Urinary bladder (tissue), 3 donors: ENCODE measurements at regions not wholly inside any gene's neighbourhood (a gene's known extent, or its start where the extent isn't known, plus 50 kb on each side); places are given as distances from the start of the nearest gene placed in this dataset.

Source experiments
- DNase-seq: peaks from one replicate; pipeline ENCODE4 v3.0.0-alpha.2; 2015; ENCODE audit errors: extremely low spot score
- H3K27ac ChIP-seq: one replicate; pipeline ENCODE4 v1.5.1; 2013; ENCODE audit warnings: low read depth, mild to moderate bottlenecking, moderate library complexity
- H3K36me3 ChIP-seq: one replicate; pipeline ENCODE4 v1.6.1; 2013; ENCODE audit warnings: mild to moderate bottlenecking, moderate library complexity; ENCODE audit not compliant: insufficient read depth
- H3K4me1 ChIP-seq: one replicate; pipeline ENCODE4 v1.6.1; 2013; ENCODE audit warnings: mild to moderate bottlenecking, moderate library complexity; ENCODE audit not compliant: insufficient read depth
- H3K4me3 ChIP-seq: one replicate; pipeline ENCODE4 v1.5.1; 2013; ENCODE audit warnings: low read depth, low read length
- WGBS: extraction: QIAGEN DNeasy Blood & Tissue Kit; methylation state at CpG from one replicate; pipeline ENCODE4 v1.1.7; 2013; 5-methylcytosine and 5-hydroxymethylcytosine counted together
- donor health status: healthy with polysubstance abuse.
- donor health status: healthy.

DNA sequence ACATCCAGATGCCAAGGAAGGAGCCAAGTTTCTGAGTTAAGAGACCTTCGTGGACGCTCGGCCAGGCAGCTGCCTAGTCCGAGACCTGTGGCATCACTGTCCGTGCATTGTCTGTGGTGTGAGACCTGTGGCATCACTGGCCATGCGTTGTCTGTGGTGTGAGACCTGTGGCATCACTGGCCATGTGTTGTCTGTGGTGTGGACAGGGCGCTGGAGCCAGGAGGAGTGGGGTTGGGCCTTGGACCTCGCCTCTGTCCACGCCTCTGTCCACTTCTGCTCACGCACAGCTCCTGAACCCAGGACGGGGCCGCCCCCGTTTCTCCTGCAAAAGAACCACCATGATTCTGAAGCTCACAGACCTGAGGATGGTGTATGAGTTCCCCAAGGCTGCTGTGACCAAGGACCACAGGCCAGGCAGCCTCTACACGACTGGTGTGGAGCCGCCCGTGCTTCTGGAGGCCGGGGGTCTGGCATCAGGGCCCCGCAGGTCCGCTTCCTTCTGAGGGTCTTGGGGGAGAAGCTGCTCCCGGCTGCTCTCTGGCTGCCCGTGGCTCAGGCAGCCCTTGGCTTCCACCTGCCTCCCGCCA lies 1218.3 kb downstream of the BRD1 start:
- no peaks in the 10 kb centered on the region for H3K4me1 ChIP-seq
- H3K36me3 ChIP-seq: no peaks in the 10 kb centered on the region
- H3K4me3 ChIP-seq: no peak overlapping the region
- DNase-seq: no peak
- 95% methylated on average over 22 of the region's 22 CpGs for WGBS
- H3K27ac ChIP-seq: no peak overlapping the region

DNA sequence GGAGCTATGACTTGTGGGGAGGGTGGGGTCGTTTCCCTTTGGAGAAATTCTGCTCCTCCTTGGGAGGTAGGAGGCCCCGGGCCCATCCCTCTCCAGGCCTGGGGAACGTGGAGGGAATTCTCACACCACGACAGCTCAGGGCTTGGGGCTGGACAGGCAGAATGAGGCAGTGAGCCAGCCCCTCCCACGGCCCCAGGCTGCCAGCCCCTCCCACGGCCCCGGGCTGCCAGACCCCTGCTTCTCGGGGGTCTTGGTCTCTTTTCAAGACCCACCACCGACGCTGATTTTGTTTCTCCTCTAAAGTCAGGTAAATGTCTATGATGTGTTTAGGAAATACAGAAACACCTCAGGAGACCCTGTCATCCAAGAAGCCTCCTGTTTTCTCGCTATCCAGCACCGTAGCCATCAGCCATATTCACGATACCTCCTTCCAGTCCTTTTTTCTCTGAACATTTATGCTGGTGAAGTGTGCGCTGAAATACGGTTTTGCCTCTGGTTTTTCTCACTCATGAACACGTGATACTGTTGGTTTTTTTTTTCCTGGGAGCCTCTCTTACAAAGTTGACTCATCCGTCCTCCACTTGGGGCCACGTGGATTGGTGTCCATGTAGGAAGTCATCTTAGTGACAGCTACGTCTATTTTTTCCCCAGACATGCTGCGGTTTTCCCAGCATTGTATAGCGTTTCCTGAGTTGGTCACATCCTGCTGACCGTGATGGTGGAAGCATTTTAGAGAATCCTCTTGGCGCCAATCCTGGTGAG lies 1219.6 kb downstream of the BRD1 start:
- no peak for DNase-seq
- WGBS: 69% methylated on average over 23 of the region's 23 CpGs
- no peaks in the 10 kb centered on the region for H3K36me3 ChIP-seq
- no peak overlapping the region for H3K27ac ChIP-seq
- H3K4me1 ChIP-seq: no peaks in the 10 kb centered on the region
- no peak overlapping the region for H3K4me3 ChIP-seq

DNA sequence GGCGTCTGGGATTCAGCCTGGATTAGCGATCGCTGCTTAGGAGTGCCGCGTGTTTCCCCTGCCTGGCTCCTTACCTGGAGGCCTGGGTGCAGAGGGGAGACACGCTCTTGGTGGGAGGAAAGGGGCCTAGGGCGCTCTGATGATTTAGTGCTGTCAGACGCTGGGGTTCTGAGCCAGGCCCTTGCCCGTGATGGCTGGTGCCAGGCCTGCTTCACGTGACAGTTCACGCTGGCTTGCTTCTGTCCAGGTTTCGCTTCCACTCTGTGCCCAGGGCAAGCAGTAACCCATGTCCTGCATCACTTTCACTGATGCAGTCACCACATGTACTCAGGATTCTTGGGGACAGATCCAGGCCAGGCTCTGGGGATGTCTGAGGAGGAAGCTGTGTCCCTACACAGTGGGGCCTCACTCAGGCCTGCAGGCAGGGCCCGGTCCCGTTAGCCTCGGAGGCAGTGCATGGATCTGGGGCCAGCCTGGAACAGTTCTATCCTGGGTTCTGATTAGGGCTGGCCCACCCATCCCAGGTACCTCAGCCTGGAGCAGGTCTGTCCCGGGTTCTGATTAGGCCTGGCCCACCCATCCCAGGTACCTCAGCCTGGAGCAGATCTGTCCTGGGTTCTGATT lies 1220.9 kb downstream of the BRD1 start:
- Histone ChIP-seq H3K4me3 (no peak overlapping the region), H3K27ac (no peak overlapping the region), H3K36me3 (no peaks in the 10 kb centered on the region), H3K4me1 (no peaks in the 10 kb centered on the region)
- DNase-seq: no peak
- WGBS: 90% methylated on average over 16 of the region's 16 CpGs

DNA sequence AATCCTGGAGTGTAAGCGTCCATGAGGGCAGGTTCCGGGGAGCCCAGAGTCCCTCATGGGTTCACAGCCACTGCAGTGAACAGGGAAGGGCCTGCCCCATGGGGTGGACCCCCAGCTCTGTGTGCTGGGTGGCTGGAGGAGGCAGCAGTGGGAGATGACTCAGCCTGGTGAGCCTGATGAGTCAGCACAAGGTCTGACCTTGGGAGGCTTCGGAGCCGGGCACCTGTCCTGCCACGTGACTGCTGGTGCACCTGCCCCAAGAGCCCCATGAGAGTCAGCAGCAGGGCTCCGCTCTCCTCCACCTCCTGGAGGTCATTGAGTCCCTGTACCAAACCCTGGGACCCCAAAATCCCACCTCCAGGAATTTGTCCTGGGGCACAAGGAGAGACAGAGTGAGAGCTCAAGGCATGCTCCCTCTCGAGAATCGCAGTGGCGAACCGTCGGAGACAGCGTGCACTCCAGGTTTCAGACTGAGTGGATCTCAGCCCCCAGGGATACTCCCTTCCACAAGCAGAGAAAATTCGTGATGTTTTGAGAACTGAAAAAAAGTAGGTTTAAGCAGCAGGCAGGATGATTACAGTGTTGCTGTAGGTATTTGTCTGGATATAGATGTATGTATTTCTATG lies 1221.7 kb downstream of the BRD1 start:
- H3K36me3 ChIP-seq: no peaks in the 10 kb centered on the region
- DNase-seq: no peak
- H3K4me3 ChIP-seq: no peak overlapping the region
- H3K27ac ChIP-seq: no peak overlapping the region
- WGBS: 85% methylated on average over 13 of the region's 13 CpGs
- H3K4me1 ChIP-seq: no peaks in the 10 kb centered on the region

DNA sequence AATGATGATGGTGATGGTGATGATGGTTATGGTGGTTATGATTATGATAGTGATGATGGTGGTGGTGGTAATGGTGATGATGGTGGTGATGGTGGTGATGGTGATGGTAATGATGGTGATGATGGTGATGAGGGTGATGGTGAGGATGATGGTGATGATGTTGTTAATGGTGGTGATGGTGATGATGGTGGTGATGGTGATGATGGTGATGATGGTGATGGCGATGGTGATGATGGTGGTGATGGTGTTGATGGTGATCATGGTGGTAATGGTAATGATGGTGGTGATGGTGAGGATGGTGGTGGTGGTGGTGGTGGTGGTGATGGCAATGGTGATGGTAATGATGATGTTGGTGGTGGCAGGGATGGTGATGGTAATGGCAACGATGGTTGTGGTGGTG lies 1222.5 kb downstream of the BRD1 start:
- Histone ChIP-seq H3K27ac (no peak overlapping the region), H3K4me1 (no peaks in the 10 kb centered on the region), H3K4me3 (no peak overlapping the region), H3K36me3 (no peaks in the 10 kb centered on the region)
- 94% methylated on average over 2 of the region's 2 CpGs for WGBS
- DNase-seq: no peak

DNA sequence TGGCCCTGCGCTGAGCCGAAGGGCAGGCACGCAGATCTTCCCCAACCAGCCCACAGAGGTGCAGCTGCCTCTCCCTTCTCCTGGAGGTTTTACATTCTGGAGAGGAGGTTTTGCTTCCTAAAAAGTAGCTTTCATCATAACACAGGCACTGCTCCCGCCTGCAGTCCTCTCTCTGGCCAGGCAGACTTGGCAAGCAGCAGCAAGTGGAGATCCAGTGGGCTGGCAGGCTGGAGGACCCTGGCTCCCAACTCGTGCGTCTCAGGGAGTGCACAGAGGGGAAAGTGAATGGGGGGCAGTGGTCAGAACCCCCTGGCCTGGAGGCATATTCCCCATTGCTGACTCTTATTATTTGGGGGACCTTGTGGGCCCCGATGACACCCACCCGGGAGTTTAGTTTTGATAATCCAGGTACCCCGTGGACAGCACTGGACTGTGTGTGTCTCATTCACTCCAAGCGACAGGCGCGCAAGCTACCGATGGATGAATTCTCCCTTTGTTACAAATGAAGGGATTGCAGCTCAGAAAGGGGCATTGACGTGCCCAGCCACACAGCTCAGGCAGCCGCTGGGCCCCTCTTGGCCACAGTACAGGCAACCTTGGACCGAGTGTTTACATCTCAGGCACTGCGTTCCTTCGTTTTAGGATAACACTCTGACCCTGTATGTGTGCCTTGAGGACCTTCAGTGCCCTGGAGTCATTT lies 1223.9 kb downstream of the BRD1 start:
- no peaks in the 10 kb centered on the region for H3K4me1 ChIP-seq
- no peak overlapping the region for H3K4me3 ChIP-seq
- H3K27ac ChIP-seq: no peak overlapping the region
- WGBS: 78% methylated on average over 18 of the region's 18 CpGs
- no peaks in the 10 kb centered on the region for H3K36me3 ChIP-seq
- no peak for DNase-seq

DNA sequence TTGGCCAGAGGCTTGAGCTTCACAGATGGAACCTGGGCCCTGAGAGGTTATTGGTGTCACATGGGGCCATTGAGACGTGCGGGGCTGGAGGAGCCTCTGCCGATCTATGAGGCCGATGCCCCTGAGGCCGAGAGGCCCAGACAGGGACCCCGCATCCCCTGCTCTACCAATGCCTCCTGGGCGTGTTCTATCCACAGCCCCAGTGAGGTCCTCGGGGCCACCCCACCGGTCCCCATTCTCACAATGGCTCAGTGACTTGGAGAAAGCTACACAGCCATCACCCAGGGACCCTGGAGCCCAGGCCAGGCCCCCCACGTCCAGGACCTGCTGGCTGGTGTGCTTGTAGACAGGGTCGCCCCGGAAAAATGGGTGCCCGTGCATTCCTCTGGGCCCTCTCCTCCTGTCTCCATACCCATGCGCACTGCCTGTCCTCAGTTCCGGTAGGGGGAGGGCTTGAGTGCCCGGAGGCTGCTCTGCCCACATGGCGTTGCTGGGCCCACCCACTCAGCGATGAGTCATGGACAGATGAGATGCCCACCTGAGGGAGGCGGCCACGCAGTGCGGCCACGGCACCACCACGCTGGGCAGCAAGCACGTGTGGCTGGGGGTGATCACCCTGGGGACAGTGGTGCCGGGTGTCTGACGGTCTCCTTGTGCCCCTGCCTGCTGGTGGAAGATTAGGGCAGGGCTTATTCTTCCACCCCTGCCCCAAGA lies 1224.7 kb downstream of the BRD1 start:
- H3K36me3 ChIP-seq: no peaks in the 10 kb centered on the region
- no peak overlapping the region for H3K4me3 ChIP-seq
- no peaks in the 10 kb centered on the region for H3K4me1 ChIP-seq
- 93% methylated on average over 26 of the region's 26 CpGs for whole genome bisulfite sequencing
- H3K27ac ChIP-seq: no peak overlapping the region
- DNase-seq: no peak

DNA sequence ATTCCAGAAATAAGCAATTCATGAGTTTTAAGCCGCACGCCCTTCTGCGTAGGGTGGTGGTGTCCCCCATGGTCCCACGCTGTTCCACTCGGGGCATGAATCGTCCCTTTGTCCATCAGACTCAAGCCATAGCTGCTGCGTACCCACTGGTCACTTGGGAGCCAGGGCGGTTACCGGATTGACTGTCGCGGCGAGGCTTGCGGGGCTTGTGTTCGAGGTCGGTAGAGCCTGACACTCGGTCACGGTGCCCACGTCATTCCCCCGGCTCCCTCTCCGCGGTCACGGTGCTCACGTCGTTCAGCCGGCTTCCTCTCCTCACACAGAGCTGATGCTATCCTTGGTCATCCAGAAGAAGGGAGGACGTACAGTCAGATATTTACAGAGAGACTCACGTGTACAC lies 1227.0 kb downstream of the BRD1 start:
- Histone ChIP-seq H3K27ac (no peak overlapping the region), H3K36me3 (no peaks in the 10 kb centered on the region), H3K4me1 (no peaks in the 10 kb centered on the region), H3K4me3 (no peak overlapping the region)
- no peak for DNase-seq
- 93% methylated on average over 27 of the region's 27 CpGs for WGBS

DNA sequence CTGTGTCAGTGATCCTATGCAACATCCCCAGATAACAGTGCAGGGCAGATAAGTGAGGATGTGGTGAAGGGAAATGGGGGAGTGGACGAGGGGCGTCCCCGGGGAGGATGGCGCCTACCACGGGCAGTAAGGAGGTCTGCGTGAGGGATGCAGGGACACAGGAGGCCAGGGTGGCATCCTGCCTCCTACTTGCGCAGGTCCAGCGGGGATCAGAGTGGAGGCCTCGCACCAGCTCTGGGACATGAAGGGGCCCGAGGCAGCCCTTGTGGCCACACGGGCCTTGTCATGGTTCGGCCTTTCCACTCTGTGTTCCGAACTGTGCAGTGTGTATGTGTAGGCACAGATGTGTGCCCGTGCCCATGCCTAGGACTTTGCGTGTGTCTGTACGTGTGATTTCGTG lies 1227.5 kb downstream of the BRD1 start:
- H3K36me3 ChIP-seq: no peaks in the 10 kb centered on the region
- no peak overlapping the region for H3K27ac ChIP-seq
- no peak for DNase-seq
- H3K4me1 ChIP-seq: no peaks in the 10 kb centered on the region
- 94% methylated on average over 17 of the region's 17 CpGs for WGBS
- H3K4me3 ChIP-seq: no peak overlapping the region

DNA sequence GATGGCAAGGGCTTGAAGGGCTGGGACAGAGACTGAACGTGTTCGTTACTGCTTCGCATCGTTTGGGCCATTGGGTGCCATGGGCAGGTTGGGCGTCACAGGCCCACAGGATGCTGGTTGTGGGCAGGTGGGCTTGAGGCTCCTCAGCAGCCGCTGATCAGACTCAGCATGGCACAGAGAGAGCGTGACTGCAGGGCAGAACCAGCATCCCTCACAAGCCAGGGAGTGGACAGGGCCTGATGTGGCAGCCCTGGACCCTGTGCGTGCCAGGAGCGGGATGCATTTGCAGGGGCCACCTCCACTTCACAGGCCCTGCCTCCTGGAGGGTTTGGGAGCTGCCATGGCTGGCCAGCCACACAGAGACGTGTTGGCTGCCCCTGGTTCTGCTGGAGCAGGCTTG lies 1228.3 kb downstream of the BRD1 start:
- no peaks in the 10 kb centered on the region for H3K36me3 ChIP-seq
- H3K4me3 ChIP-seq: no peak overlapping the region
- no peaks in the 10 kb centered on the region for H3K4me1 ChIP-seq
- 94% methylated on average over 10 of the region's 10 CpGs for WGBS
- no peak for DNase-seq
- H3K27ac ChIP-seq: no peak overlapping the region

DNA sequence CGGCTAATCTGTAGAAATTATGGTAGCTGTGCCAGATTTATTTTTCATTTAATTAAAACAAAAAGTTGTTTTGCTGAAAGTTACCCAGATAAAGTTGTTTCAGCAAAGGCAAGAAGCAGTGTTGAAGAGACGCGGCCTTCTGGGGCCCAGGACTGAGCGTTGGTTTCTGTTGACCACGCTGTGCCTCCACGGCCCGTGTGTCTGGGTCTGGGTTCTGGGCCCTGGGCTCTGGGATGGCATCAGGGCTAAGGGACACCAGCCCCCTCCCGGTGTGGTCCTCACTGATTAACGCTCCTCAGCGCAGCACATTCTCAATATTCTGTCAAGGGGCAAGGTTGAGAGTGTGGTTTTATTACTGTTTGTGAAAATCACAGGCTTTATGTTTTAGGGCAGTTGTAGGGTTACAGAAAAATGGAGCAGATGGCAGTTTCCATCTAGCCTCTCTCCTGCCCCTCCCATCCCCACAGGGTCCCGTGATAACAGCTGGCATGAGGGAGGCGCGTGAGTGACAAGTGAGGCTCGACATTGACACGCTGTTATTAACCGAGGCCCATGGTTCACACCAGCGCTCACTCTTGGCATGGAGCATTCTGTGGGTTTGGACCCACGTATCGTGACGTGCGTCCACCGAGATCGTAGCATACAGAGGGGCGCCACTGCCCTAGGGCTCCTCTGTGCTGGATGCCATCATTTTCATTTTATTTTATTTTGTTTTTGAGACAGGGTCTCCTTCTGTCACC lies 1231.4 kb downstream of the BRD1 start:
- Histone ChIP-seq H3K36me3 (no peaks in the 10 kb centered on the region), H3K4me3 (no peak overlapping the region), H3K27ac (no peak overlapping the region), H3K4me1 (no peaks in the 10 kb centered on the region)
- no peak for DNase-seq
- 93% methylated on average over 24 of the region's 24 CpGs for WGBS

DNA sequence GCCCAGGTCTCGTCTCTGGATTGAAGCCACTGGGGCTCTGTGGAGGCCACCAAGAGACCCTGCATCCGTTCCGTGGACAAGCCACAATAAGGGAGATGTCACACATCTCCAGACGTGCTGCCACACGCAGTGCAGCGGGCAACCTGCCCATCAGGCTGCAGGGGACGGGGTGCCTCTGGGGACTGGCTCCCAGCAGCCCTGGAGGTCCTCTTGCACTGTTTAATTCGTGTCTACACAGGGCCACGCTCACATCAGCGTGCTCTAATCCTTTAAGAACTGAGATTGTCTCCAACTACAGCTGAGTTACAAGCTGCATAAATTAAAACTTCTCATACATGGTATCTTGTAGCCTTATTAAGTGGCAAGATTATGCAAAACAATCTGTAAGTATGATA lies 1232.2 kb downstream of the BRD1 start:
- H3K4me3 ChIP-seq: no peak overlapping the region
- no peaks in the 10 kb centered on the region for H3K4me1 ChIP-seq
- H3K36me3 ChIP-seq: no peaks in the 10 kb centered on the region
- DNase-seq: no peak
- no peak overlapping the region for H3K27ac ChIP-seq
- 69% methylated on average over 10 of the region's 10 CpGs for WGBS
